ENCODE measurements at regions not wholly inside any gene's neighbourhood (a gene's known extent, or its start where the extent isn't known, plus 50 kb on each side); places are given as distances from the start of the nearest gene placed in this dataset.

DNA sequence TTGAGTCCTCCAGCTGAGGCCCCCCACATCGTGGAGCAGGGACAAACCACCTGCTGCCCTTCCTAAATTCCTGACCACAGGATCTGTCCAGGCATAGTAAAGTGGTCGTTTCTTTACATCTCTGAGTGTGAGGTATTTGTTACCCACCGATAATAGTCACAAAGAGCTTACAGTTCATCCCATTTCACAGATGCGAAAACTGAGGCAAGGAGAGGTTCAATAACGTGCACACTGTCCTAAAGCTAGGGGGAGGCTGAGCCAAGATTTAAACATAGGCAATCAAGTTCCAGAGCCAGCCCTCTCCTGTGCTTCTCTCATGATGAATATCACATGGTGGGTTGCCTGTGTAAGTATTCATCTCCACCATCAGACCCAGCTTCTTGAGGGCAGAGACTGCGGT is 135.4 kb downstream of the CCT6B start:
- DNase-seq (ENCODE audit: low spot score) = no peak

DNA sequence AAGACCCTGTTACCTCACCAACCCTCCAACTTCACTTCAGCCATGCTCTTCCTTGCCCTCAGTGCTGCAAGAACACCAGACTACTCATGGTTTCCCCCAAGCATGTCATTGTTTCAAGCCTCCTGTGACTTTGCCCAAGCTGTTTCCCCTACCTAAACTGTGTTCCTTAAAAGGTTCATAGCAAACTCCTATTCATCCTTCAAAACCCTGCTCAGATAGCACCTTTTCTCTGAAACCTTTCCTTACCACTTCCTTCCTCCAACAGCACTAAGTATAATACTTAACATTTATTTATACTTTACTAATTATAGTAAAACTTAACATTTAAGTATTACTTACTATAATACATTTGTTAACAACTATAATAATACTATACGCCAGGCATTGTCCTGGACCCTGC is 136.2 kb downstream of the CCT6B start:
- DNase-seq (ENCODE audit: low spot score) = no peak

DNA sequence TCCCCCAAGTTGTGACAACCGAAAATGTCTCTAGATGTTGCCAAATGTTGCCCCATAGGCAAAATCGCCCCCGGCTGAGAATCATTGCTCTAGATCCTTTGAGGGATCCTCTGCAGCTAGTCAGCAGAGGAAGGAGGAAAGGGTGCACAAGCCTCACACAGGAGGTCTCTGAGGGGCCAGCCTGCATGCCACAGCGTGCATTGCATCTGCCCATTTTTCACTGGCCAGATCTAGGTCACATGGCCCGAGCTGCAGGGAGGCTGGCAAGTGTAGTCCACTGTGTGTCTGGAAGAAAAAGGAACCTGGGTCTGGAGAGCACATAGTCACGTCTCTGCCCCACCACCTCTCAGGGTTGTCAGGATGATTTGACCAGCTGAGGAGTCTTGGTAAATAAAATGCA is 138.2 kb downstream of the CCT6B start:
- DNase-seq (ENCODE audit: low spot score) = no peak

DNA sequence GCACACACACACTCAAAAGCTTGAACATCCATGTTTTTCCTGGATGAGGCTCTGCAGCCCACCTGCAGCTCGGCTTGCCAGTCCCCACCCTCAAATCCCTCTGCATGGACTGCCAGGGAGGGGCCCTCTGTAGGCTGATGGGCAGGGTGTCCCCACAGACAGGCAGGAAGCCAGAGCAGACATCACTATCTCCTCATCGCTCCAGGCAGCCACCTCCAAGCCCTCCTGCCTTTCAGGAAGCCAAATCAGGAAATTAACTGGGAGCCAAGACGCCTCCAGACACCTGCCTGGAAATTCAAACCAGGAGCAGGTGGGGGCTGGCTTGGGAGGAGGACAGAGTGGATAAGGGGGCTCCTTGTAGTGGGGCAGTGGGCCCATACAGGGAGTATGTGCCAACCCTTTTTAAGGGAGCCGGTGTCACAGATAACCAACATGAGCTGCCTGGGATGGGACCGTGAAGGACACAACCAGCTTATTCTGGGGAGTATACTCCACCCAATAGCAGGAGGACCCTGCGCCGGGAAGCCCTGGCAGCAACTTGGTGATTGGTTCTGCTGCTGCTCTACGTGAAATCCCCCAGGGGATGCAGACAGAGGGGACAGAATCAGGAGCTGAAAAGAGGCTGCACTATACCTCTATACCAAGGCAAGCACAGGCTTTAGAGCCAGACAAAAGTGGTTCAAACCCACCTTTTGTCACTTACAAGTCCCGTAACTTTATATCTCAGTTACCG is 139.1 kb downstream of the CCT6B start:
- DNase-seq (ENCODE audit: low spot score) = no peak

DNA sequence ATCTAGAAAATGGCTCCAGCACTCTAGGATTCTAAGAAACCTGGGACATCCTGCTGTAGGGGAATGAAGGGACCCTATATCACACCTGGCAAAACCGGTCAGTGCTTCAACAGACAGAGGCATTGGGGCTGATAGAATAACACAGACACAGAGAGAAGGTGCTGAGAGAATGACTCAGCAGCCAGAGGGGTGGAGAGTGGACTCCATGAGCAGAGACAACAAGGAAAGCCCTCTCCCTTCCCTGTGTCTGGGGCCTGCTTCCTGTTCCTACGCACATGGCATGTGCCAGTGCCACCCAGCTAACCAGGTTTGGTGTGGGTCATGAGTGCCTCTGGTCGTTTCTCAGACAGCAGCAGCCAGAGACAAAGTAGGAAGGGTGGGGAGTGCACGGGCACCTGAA is 140.3 kb downstream of the CCT6B start:
- no peak for DNase-seq (ENCODE audit: low spot score)

DNA sequence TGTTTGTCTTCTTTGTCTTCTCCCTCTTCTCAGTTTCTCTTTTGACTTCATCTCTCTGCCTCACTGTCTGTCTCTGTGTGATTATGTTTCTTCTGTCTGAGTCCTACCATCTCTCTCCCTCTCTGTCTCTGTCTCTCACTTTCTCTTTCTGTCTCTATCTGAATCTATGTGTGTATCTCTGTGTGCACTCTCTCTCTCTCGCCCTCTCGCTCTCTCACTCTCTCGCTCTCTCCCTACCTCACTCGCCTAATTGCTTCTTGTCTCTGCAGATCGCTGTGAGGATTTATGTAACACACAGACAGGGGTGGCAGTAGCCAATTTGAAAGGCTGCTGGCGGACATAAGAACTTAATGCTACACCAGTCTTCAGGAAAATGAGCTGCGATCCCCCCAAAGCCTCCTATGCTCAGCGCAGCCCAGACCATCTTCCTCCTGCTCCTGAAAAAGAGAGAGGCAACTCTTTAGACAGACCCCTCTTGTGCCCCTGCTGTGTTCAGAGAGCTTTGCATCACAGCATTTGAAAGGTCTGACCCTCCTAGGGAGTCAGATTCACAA is 140.9 kb downstream of the CCT6B start:
- DNase-seq (ENCODE audit: low spot score) = no peak

DNA sequence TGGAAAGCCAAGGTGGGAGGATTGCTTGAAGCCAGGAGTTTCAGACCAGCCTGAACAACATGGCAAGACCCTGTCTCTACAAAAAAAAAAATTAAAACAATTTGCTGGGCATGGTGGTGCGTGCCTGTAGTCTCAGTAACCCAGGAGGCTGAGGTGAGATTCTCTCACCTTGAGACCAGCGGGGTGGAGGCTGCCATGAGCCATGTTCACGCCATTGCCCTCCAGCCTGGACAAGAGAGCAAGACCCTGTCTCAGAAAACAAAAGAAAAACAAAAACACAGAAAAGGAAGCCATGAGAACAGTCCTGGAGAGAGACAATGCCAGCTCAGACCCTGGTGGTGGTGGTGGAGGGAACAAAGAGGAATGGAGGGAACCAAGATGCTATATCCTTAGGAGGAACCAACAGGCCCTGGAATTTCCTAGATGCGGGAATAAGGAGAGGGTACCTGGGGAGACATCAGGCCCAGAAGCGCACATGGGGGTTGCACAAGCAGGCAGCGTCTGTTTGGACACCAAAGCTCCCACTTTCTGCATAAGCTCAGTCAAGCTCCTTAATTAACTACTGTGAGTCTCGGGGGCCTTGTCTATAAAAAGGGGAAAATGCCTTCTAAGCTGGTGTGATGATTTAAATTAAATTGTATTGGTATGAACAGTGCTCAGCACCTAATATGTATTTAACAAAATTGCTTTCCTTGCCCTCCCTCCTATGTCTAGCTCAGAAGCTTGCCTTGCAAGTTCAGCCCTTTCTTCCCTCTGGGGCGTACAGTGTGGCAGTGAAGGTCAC is 143.8 kb downstream of the CCT6B start:
- no peak for DNase-seq (ENCODE audit: low spot score)

DNA sequence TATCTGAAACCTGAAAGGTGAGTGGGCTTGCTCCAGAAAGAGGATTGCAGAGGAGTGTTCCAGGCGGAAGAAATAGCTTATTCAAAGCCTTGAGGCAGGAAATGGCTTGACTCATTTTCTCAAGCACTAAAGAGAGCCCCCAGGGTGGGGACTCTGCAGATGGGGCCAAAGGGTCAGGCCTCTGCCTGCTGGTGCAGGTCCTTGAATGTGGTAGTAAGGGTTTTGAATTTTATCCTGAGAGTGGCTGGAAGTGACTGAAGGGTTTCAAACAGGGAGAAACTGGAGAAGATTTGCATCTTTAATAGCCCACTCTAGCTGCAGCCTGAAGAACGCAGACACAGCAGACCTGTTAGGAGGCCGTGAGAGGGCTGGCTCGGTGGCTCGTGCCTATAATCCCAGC is 144.4 kb downstream of the CCT6B start:
- DNase-seq (ENCODE audit: low spot score) = no peak

DNA sequence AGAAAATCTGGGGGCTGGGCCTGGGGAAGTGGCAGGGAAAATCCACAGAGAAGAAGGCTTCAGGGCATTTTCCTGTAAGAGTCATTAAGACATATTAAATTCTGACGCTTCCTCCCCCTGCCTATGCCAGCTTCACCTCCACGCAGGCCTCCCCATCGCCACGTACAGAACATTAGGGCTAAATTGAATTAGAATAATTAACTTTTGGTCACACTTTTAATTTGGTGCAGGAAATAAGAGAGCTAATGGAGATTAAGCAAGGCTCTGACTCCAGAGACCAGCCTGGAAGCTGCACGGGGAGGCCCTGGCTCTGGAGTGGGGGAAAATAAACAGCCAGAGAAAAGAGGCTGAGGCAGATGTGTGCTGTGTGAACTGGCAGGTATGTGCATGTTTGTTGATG is 148.0 kb downstream of the CCT6B start:
- DNase-seq (ENCODE audit: low spot score) = no peak

DNA sequence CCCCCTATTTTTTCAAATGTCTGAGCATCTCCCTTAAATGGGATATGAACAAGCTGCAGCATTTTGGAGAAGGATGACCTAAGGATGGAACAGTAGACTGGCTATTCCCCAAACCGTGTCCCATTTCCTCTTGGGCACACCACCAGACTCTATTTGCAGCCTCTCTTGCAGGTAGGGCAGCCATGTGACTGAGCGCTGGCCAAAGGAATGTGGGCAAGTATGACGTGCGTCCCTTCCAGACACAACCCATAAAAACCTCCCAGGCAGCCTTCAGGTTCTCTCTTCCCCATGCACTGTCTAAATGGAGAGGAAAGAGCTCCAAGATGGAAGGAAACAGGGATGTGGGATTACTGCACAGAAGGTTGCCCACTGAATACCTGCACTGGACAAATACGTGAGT is 149.7 kb downstream of the CCT6B start:
- no peak for DNase-seq (ENCODE audit: low spot score)

DNA sequence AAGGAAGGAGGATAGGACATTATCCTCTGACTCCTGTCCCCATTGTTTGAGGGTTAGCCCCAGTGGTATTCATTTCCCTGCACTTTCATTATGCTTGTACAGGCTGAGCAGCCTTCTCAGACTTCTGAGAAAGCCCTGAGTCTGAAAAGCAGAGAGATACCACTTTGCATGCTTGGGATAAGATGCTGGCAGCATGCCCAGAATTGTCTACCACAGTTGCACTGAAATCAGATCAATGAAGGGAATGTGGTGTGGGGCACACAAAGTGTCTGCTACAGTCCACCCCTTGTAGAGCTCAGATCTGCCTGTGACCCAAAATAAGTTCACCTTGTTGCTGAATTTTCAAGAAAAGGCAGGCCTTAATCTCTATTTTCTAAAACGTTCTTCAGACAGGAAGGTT is 160.6 kb downstream of the CCT6B start:
- DNase-seq (ENCODE audit: low spot score) = no peak

DNA sequence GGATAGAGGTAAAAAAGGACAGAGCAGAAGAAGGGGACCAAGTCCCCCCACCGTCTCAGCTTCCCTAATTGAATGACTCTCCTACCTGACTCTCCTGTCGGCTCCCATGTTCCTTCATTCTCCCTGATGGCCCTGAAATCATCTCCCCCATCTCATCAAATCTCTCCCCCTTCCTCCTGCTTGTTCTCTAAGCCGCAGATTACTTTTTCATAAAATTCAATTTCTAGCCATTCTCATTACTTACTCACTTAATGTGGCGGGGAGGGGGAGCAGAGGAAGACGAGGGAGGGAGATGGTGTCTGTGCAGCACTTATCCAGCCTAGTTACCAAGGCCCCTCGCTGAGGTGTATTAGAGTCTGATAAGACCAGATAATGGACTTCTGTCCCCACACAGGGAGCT is 161.5 kb downstream of the CCT6B start:
- no peak for DNase-seq (ENCODE audit: low spot score)

DNA sequence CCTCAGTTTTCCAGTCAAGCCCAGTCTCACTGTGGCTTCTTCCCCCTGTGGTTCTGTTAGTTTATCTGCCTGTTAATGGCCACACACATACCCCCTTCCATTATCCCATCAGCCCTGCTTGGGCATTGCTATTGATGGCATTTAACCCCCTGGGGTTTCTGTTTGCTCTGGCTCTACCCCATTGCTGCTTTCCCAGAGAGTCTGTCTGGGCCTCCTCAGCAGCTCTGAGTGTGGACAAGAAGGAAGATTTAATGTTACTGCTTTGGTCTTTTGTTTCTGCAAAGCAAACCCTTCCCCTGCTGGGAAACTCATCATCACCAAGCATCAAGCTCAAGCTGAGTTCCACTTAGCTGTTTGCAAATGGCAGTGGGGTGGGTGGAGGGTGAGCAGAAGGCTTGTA is 162.7 kb downstream of the CCT6B start:
- DNase-seq (ENCODE audit: low spot score) = no peak

DNA sequence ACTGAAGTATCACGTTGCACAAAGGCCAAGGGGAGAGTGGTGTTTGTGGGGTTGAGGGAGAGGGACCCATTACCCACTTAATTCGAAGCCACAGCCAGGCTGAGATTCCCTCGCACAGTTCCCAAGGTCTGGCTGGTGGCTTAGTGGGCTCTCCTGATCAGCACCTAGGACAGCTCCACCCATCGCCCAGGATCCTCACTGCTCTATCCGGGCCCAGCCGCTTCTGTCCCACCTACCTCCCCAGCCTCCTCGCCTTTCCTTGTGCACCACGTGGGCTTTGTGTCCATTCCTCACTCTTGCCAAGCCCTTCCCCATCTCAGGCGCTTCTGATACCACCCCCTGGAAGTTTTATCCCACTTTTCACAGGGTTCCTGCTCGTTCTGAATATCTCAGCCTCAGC is 163.5 kb downstream of the CCT6B start:
- peak; percentile 28 for DNase-seq (ENCODE audit: low spot score)

DNA sequence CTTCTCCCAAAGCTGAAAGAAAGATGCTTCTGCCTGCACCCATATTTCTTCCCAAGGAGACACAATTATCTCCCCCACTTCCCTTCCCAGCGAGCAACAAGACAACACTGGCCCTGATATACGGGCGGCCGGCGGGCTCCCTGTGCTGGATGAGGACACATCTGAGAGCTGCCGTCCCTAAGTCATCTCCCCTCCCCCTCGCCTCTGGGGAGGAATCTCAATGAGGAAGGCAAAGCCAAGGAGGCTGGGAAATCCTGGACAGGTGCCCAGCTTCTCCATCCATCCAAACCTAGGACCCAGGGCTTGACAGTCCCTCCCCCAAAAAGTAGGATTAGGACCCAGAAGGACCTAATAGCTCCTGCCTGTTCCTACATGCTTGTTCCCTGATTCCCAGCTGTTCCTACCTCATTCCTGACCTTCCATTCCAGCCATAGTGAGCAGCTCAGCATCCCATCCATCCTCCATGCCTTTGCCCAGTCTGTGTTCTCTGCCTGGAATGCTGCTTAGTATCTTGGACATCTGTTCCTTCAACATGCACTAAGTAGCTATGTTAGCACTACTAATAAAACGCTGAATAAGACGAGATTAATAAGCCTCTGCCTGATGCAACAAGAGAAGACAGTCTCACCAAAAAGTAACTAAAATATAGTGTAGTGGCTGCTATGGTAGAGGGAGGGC is 167.9 kb downstream of the CCT6B start:
- DNase-seq (ENCODE audit: low spot score) = no peak

DNA sequence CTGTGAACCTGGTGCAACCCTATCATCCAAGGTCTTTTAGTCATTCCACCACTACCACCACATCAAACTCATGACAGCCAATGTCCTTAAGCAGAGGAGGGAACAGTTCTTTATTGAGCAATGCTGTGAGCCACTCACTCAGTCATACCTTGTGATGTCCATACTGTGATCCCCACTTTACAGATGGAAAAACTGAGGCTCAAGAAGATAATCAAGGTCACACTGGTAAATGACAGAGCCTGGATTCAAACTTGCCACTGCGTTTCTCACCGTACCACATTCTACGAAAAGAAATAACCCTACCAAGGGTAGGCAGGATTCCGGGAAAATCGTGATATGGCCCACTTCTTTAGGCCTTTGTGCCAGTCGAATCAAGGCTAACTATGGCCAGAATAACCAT is 172.6 kb downstream of the CCT6B start:
- DNase-seq (ENCODE audit: low spot score) = no peak

DNA sequence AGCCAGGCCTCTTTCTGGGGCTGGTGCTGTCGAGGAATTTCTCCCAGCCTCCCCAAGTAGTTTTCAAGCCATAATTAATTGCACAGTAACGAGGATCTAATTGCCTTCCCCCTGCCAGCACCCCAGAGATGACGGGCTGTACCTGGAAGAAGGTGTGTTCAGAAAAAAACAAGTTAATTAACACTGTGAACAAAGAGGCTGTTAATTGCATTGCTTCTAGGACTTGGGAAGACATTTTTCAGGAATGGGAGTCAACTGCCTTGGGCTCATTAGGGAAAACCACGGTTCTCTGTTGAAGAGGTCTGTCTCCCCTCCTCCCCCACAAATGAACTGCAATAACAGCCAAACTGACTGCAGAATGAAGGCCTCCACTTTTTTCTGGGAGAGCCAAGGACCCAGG is 176.7 kb downstream of the CCT6B start:
- DNase-seq (ENCODE audit: low spot score) = no peak

DNA sequence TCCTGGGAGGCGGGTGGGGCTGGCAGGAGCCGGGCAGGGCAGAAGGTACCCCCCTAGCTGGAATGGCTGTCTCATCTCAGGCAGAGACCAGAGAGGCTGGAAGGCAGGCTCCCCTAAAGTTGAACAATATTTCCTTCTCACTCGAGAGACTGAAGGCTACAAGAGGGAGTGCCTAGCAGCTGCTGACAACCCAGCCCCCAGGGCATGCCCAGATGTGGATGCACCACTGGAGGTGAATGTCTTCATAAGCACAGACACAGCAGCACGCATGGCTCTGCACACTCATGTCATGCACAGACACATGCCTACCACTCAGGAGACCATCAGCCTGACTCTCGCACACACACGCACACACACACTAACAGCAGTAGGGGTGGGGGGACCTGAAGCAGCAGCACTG is 179.0 kb downstream of the CCT6B start:
- no peak for DNase-seq (ENCODE audit: low spot score)

DNA sequence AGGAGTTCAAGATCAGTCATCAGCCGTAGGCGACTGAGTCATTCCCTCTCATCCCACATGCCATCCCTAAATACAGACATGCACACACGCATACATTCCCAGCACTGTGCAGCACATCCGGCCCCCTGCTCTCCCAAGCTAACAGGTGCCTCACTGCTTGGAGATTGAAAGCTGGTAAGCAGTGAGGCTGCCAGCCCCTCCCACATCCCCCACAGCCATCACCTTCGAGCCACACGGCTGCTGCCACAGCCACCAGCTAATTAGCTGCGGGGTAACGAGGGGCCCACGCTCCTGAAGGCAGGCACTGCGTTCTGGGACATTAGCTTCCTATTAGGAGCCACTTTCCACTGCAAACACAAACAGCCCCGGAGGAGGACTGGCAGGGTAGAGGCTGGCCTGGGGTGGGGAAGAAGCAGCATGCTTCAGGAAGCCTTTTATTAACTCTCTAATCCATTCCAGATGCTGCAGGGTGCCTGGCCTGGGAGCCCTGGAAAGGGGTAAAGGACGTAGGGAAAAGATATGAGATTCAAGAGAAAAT is 179.6 kb downstream of the CCT6B start:
- DNase-seq (ENCODE audit: low spot score) = peak; percentile 69

DNA sequence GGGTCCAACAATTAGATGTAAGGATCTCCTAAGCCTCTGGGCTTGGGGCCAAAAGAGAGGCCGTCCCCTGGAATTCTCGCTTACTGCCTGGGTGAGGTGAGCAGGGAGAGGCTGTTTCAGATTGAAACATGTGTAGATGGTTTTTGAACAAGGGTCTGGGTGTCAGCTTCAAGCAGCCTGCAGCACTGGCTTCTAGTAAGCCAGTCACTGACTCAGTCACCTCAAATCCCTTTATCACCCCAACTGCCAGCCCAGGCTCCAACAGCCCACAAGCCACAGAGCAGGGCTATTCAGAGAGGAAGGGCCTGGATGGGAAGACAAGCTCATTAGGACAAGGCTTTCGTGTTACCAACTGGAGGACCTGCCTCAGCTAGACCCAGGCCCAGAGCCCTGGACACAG is 180.2 kb downstream of the CCT6B start:
- no peak for DNase-seq (ENCODE audit: low spot score)

DNA sequence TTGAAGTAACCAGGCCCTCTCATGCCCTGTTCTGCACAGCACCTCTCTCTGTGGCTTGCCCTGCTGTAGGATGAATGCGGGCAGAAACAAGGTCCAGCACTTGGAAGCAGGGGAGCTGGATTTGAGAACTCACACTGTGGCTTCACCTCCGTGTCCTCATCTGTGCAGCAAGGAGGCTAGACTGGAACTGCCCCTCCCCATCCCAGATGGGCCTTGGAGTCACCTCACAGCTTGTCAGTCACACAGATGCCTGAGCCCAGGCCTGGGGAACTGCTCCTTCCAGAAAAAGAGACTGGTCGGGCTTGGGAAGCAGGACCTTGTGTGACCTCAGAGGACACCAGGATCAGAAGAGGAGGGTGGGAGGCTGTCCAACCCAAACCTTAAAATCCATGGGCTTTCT is 180.8 kb downstream of the CCT6B start:
- DNase-seq (ENCODE audit: low spot score) = no peak

Data from RKO (cell line).